Stomach (tissue), 8 donors: ENCODE measurements at regions not wholly inside any gene's neighbourhood (a gene's known extent, or its start where the extent isn't known, plus 50 kb on each side); places are given as distances from the start of the nearest gene placed in this dataset.

ENCODE experiments used
- DNase-seq, 2 donors: peaks; one replicate each; pipeline versions ENCODE4 v3.0.0 to v3.0.0-alpha.2; 2013 to 2019
- H3K27ac ChIP-seq, 5 donors: fragments of 200-600 bp in 4 of 5; sonication (generic) in 4 of 5; one replicate each; pipeline ENCODE4 v1.5.1; 2013 to 2019; ENCODE audit warnings: mild to moderate bottlenecking in 1 of 5, moderate library complexity in 1 of 5
- H3K27me3 ChIP-seq, 3 donors: fragments of 200-600 bp; sonication (generic); one replicate each; pipeline ENCODE4 v1.5.1; 2017 to 2019; ENCODE audit warnings: mixed run types in 1 of 3
- H3K36me3 ChIP-seq, 4 donors: fragments of 200-600 bp; sonication (generic); 1 replicate in 3 of 4; 2 replicates in 1 of 4; pipeline ENCODE4 v1.5.1; 2016 to 2019
- H3K4me1 ChIP-seq, 4 donors: fragments of 200-600 bp; sonication (generic); one replicate each; pipeline ENCODE4 v1.5.1; 2016 to 2019
- H3K4me3 ChIP-seq, 4 donors: fragments of 200-600 bp; sonication (generic) in 3 of 4; one replicate each; pipeline ENCODE4 v1.5.1; 2016 to 2019; ENCODE audit warnings: mild to moderate bottlenecking in 1 of 4
- H3K9me3 ChIP-seq, 4 donors: fragments of 200-600 bp; sonication (generic); one replicate each; pipeline ENCODE4 v1.5.1; 2016 to 2019
- EP300 ChIP-seq: sonication (generic); formaldehyde crosslinking; IDR thresholded peaks from one replicate; pipeline ENCODE4 v1.6.1; 2017; ENCODE audit warnings: antibody characterized with exemption
- POLR2A ChIP-seq, 4 donors: fragments of 450-650 bp; IDR thresholded peaks; one replicate each; pipeline ENCODE4 v1.6.1; 2016; ENCODE audit warnings: antibody characterized with exemption in 4 of 4, control low read depth in 2 of 4, mild to moderate bottlenecking in 1 of 4, moderate library complexity in 1 of 4
- POLR2AphosphoS5 ChIP-seq, 3 donors: sonication (generic); formaldehyde crosslinking; IDR thresholded peaks; one replicate each; pipeline ENCODE4 v1.6.1; 2016; ENCODE audit warnings: antibody characterized with exemption in 3 of 3
- WGBS, 5 donors: extraction: QIAGEN DNeasy Blood & Tissue Kit in 3 of 5; methylation state at CpG; one replicate each; pipeline versions ENCODE4 v1.1.5 to v1.1.7; 2013 to 2018; 5-methylcytosine and 5-hydroxymethylcytosine counted together
- intact Hi-C: fragments of 100-400 bp; cut with DNase I; formaldehyde crosslinking; loops from one replicate; pipeline ENCODE4 v1.15.1; 2023; ENCODE audit warnings: low total_unique reads
- TF ChIP-seq, protein P1 (sequence below), 7 experiments: fragments of 450-650 bp in 4 of 7; fragments of 200-600 bp in 3 of 7; sonication (generic) in 3 of 7; IDR thresholded peaks; one replicate each; pipeline ENCODE4 v1.5.1; 2016 to 2019; ENCODE audit warnings: antibody characterized with exemption in 7 of 7, control low read depth in 2 of 7, mild to moderate bottlenecking in 1 of 7
- donor health status: healthy with polysubstance abuse.
- donor health status: Bipolar disorder and iron deficiency.
- donor health status: healthy.

DNA sequence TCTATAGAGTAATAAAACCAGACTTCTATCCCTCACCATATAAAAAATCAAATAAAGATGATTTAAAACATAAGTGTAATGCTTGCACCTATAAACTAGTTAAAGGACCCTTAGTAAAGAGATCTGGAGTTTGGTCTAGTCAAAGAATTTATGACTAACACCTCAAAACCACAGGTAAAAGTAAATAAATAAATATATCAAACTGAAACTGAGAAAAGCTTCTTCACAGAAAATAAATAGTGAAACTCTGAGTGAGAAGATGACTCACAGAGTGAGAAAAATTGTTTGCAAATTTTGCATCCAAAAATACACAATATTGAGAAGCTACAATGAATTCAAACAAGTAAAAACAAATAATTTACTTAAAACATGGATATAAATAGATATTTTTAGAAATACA is 387.8 kb downstream of the KDM5D start:
- Histone ChIP-seq H3K4me3 (no peak overlapping the region), H3K9me3 (no peaks in the 10 kb centered on the region), H3K4me1 (no peaks in the 10 kb centered on the region), H3K27ac (no peak overlapping the region), H3K36me3 (no peaks in the 10 kb centered on the region), H3K27me3 (no peaks in the 10 kb centered on the region)
- DNase-seq: no peak
- intact Hi-C loops: no loop called here
- no peak for TF ChIP-seq EP300

DNA sequence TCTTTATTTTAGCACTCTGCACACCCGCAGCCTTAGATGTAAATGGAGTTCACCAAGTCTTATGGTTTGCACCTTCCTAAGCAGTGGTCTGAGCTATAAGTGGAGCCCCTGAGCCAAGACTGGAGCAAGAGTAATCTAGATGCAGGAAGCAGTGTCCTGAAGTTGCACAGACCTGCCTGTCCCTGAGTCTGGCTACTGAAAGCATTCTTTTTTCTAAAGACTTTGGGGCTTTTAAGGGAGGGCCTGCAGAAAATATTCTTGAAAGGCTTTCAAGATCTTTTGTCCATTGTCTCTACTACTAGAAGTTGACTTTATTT is 389.7 kb downstream of the KDM5D start:
- 91 to 96% (median 92%) methylated on average over 1 of the region's 1 CpG; no CpG with 5 or more reads in 2 of the 5 donors for WGBS, 5 donors
- Histone ChIP-seq H3K4me1 (no peaks in the 10 kb centered on the region), H3K36me3 (no peaks in the 10 kb centered on the region), H3K9me3 (no peaks in the 10 kb centered on the region), H3K27me3 (no peaks in the 10 kb centered on the region), H3K27ac (no peak overlapping the region), H3K4me3 (no peak overlapping the region)
- no peak for DNase-seq
- intact Hi-C loops: no loop called here
- no peak for TF ChIP-seq EP300
- no peak for TF ChIP-seq POLR2AphosphoS5 (IDR thresholded peaks at IDR 0.05)
- TF ChIP-seq, protein P1, sequence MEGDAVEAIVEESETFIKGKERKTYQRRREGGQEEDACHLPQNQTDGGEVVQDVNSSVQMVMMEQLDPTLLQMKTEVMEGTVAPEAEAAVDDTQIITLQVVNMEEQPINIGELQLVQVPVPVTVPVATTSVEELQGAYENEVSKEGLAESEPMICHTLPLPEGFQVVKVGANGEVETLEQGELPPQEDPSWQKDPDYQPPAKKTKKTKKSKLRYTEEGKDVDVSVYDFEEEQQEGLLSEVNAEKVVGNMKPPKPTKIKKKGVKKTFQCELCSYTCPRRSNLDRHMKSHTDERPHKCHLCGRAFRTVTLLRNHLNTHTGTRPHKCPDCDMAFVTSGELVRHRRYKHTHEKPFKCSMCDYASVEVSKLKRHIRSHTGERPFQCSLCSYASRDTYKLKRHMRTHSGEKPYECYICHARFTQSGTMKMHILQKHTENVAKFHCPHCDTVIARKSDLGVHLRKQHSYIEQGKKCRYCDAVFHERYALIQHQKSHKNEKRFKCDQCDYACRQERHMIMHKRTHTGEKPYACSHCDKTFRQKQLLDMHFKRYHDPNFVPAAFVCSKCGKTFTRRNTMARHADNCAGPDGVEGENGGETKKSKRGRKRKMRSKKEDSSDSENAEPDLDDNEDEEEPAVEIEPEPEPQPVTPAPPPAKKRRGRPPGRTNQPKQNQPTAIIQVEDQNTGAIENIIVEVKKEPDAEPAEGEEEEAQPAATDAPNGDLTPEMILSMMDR (IDR thresholded peaks at IDR 0.05): no peak
- TF ChIP-seq POLR2A (IDR thresholded peaks at IDR 0.05): no peak

DNA sequence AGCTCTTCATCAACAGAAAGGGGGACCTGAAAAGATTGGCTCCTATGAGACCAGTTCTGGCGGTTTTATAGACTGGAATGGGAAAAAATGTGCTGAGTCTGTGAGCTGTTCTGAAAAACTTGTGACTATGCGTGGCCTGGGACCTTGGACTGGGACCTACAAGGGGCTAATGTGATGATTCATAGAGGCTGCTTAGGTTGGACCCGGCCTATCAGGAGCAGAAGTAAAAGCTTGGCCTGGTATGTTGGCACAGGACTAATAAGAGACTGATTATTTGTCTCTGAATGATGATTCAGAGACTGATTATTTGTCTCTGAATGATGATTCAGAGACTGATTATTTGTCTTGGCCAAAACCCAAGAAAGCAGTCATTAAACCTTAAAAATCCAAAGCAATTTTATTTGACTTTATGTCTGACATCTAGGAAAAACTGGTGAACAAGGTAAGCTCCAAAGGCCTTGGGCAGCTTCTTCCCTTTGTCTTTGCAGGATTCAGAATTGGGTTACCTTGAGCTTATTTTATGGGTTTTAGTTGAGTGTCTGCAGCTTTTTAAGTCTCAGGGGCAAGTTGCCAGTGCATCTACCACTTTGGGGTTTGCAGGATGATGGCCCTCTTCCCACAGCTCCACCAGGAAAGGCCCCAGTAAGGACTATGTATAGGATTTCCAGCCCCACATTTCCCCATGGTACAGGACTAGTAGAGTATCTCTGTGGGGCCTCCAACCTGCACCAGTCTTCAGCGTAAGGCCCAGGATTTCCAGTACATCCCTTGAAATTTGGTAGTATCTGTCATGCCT is 390.3 kb downstream of the KDM5D start:
- no peak for DNase-seq
- Histone ChIP-seq H3K36me3 (no peaks in the 10 kb centered on the region), H3K9me3 (no peaks in the 10 kb centered on the region), H3K27me3 (no peaks in the 10 kb centered on the region), H3K27ac (no peak overlapping the region), H3K4me3 (no peak overlapping the region), H3K4me1 (no peaks in the 10 kb centered on the region)
- intact Hi-C loops: no loop called here
- TF ChIP-seq, protein P1 (IDR thresholded peaks at IDR 0.05): no peak
- TF ChIP-seq EP300 (no peak), POLR2AphosphoS5 (IDR thresholded peaks at IDR 0.05) (no peak), POLR2A (IDR thresholded peaks at IDR 0.05) (no peak)
- 62 to 80% (median 67%) methylated on average over 4 of the region's 4 CpGs; no CpG with 5 or more reads in 2 of the 5 donors for WGBS, 5 donors

DNA sequence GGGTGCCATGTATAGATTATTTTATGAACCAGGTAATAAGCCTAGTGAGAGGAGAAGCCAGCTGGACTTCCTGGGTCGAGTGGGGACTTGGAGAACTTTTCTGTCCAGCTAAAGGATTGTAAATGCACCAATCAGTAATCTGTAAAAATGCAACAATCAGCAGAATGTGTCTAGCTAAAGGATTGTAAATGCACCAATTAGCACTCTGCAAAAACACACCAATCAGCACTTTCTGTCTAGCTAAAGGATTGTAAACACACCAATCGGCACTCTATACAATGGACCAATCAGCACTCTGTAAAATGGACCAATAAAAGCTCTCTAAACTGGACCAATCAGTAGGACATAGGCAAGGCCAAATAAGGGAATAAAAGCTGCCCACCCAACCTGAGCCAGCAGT is 392.9 kb downstream of the KDM5D start:
- Histone ChIP-seq H3K9me3 (no peaks in the 10 kb centered on the region), H3K4me1 (no peaks in the 10 kb centered on the region), H3K27me3 (no peaks in the 10 kb centered on the region), H3K27ac (no peak overlapping the region), H3K36me3 (no peaks in the 10 kb centered on the region), H3K4me3 (no peak overlapping the region)
- DNase-seq: no peak
- WGBS, 5 donors: 56 to 65% (median 59%) methylated on average over 2 of the region's 2 CpGs; no CpG with 5 or more reads in 2 of the 5 donors
- intact Hi-C loops: no loop called here
- no peak for TF ChIP-seq EP300
- TF ChIP-seq, protein P1 (IDR thresholded peaks at IDR 0.05): no peak
- TF ChIP-seq POLR2A (IDR thresholded peaks at IDR 0.05): no peak
- no peak for TF ChIP-seq POLR2AphosphoS5 (IDR thresholded peaks at IDR 0.05)

DNA sequence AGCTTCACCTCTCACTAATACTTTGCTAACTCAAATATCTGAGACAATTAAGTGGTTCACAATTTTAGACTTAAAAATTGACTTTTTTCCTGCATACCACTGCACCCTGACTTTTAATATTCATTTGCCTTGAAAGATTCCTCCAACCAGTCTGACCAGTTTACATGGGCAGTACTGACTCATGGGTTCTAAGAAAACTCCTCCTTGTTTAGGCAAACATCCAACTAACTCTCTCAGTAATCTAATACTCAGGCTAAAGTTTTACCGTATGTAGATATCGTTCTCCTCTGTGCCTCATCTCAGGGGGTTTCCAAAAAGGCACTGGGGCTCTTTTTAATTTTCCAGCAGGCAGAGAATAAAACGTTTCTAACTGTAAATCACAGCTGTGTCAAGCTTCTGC is 422.8 kb downstream of the KDM5D start:
- H3K36me3 ChIP-seq: no peaks in the 10 kb centered on the region
- H3K9me3 ChIP-seq: peaks cover 0 to 16% (median 0%) of the 10 kb centered on the region in 4 donors
- H3K27ac ChIP-seq: peak overlapping the region in 2 of 5 donors; percentile 41 to 43
- DNase-seq: no peak
- intact Hi-C loops: no loop called here
- H3K4me1 ChIP-seq: no peaks in the 10 kb centered on the region
- no peak overlapping the region for H3K4me3 ChIP-seq
- 17 to 33% (median 32%) methylated on average over 3 of the region's 3 CpGs; no CpG with 5 or more reads in 2 of the 5 donors for WGBS, 5 donors
- no peaks in the 10 kb centered on the region for H3K27me3 ChIP-seq
- TF ChIP-seq POLR2AphosphoS5 (IDR thresholded peaks at IDR 0.05): peak in 1 of 3 donors; percentile 45
- no peak for TF ChIP-seq EP300
